ENCODE measurements at regions not wholly inside any gene's neighbourhood (a gene's known extent, or its start where the extent isn't known, plus 50 kb on each side); places are given as distances from the start of the nearest gene placed in this dataset.

DNA sequence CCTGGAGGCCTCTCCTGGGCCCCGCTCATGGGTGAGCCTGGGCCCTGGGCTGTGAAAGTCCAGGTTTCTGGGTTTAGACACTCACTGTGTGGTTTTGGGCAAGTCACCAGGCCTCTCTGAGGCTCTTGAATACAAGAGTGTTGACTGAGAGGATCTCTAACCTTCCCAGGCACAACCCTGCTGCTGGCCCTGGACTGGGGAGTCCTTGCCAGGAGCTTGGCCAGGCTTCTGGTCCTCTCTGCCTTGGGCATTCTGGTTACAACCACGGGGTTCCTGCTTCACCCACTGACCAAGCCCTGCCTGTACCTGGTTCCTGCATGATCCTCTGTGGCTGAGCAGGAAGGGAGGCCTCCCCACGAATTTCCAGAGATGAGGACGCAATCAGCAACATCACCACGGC lies 63.6 kb upstream of the COL13A1 start:
- H3K4me1 ChIP-seq (ENCODE audit: control insufficient read depth, insufficient read depth, low read length): no peaks in the 10 kb centered on the region
- no peaks in the 10 kb centered on the region for H3K27me3 ChIP-seq (ENCODE audit: control insufficient read depth, insufficient read depth, low read length)
- BruUV-seq (replicated peaks): no TSS peak
- intact Hi-C loops (cut with micrococcal nuclease; ENCODE audit: unreplicated experiment) (no loop called here), in situ Hi-C loops (cut with HindIII; ENCODE audit: low pct_unique_long_range_greater_than_20kb, low sequenced_read_pairs) (no loop called here)
- ATAC-seq (peak; percentile 22; the same call in 1 of the 2 replicates), DNase-seq (ENCODE audit: low read depth, low spot score) (no peak)
- no peaks in the 10 kb centered on the region for H3K36me3 ChIP-seq (ENCODE audit: control insufficient read depth, insufficient read depth, low read length)
- no peaks in the 10 kb centered on the region for H3K9me3 ChIP-seq (ENCODE audit: control insufficient read depth, insufficient read depth, low read depth, low read length)
- H3K4me3 ChIP-seq (ENCODE audit: low read depth in 2 of 2, low read length in 2 of 2): no peak overlapping the region
- TF ChIP-seq POLR2AphosphoS5 (IDR thresholded peaks at IDR 0.05; ENCODE audit: low read depth, low read length) (no peak), TCF7L2 (IDR thresholded peaks at IDR 0.05; ENCODE audit: low read depth, low read length) (no peak), SIN3A (IDR thresholded peaks at IDR 0.05; ENCODE audit: borderline replicate concordance, insufficient read depth, low read depth, low read length) (no peak), REST (IDR thresholded peaks at IDR 0.05; ENCODE audit: insufficient read depth in 1 of 2, low read depth in 2 of 2, low read length in 1 of 2) (no peak)
- TF ChIP-seq, protein P1, sequence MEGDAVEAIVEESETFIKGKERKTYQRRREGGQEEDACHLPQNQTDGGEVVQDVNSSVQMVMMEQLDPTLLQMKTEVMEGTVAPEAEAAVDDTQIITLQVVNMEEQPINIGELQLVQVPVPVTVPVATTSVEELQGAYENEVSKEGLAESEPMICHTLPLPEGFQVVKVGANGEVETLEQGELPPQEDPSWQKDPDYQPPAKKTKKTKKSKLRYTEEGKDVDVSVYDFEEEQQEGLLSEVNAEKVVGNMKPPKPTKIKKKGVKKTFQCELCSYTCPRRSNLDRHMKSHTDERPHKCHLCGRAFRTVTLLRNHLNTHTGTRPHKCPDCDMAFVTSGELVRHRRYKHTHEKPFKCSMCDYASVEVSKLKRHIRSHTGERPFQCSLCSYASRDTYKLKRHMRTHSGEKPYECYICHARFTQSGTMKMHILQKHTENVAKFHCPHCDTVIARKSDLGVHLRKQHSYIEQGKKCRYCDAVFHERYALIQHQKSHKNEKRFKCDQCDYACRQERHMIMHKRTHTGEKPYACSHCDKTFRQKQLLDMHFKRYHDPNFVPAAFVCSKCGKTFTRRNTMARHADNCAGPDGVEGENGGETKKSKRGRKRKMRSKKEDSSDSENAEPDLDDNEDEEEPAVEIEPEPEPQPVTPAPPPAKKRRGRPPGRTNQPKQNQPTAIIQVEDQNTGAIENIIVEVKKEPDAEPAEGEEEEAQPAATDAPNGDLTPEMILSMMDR (IDR thresholded peaks at IDR 0.05): no peak
- CTCF ChIA-PET: no interaction called here
- POLR2A ChIA-PET: no interaction called here
- no peak overlapping the region for H3K27ac ChIP-seq (ENCODE audit: low read length)

- POLR2A ChIA-PET: no interaction called here
- no peaks in the 10 kb centered on the region for H3K36me3 ChIP-seq (ENCODE audit: control insufficient read depth, insufficient read depth, low read length)
- in situ Hi-C loops (cut with HindIII; ENCODE audit: low pct_unique_long_range_greater_than_20kb, low sequenced_read_pairs): no loop called here
- TF ChIP-seq POLR2AphosphoS5 (IDR thresholded peaks at IDR 0.05; ENCODE audit: low read depth, low read length) (no peak), TCF7L2 (IDR thresholded peaks at IDR 0.05; ENCODE audit: low read depth, low read length) (no peak), SIN3A (IDR thresholded peaks at IDR 0.05; ENCODE audit: borderline replicate concordance, insufficient read depth, low read depth, low read length) (no peak), REST (IDR thresholded peaks at IDR 0.05; ENCODE audit: insufficient read depth in 1 of 2, low read depth in 2 of 2, low read length in 1 of 2) (no peak)
- TF ChIP-seq, protein P1 (IDR thresholded peaks at IDR 0.05): no peak
- no peaks in the 10 kb centered on the region for H3K27me3 ChIP-seq (ENCODE audit: control insufficient read depth, insufficient read depth, low read length)
- H3K4me1 ChIP-seq (ENCODE audit: control insufficient read depth, insufficient read depth, low read length): no peaks in the 10 kb centered on the region
- no peaks in the 10 kb centered on the region for H3K9me3 ChIP-seq (ENCODE audit: control insufficient read depth, insufficient read depth, low read depth, low read length)
- no peak overlapping the region for H3K27ac ChIP-seq (ENCODE audit: low read length)
- no peak overlapping the region for H3K4me3 ChIP-seq (ENCODE audit: low read depth in 2 of 2, low read length in 2 of 2)
- DNase-seq (ENCODE audit: low read depth, low spot score) (no peak), ATAC-seq (no peak)
- intact Hi-C loops (cut with micrococcal nuclease; ENCODE audit: unreplicated experiment): no loop called here
- CTCF ChIA-PET: no interaction called here
- no TSS peak for BruUV-seq (replicated peaks)
Measured at GRCh38 chr10:69738858-69739435, 62.8 kb upstream of the COL13A1 start.

Measured in Panc1 (cell line).